ENCODE measurements at regions not wholly inside any gene's neighbourhood (a gene's known extent, or its start where the extent isn't known, plus 50 kb on each side); places are given as distances from the start of the nearest gene placed in this dataset.

DNA sequence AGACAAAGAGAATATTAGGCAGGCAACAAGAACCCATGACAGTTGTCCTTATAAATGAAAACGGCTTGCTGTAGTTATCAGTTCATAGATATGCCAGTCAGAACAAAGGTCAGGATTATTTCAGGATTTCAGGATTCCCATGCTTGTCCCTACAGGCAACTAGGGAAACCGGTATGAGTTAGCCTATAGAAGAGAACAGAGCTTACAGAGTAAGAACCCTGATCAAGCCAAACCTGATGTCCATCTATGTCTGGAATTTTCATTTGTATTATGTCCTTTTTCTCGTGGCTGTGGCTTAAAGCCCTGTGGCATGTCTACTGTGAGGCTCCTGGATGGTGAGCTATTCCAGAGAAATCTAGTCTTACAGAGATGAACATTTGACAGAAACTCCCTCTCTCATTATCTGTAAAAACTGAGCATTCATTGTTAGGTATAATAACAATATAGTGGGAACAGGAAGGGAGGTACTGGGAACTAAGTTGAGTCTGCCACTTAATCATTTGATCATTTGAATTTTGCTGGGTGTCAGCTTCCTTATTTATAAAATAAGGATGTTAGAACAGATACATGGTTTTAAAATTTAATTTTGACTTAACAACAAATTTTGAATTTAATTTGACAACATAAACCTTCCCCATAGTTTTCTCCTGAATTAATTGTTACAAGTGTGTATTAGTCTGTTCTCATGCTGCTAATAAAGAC is 129.5 kb upstream of the KLF3 start:
- TF ChIP-seq CTCF (IDR thresholded peaks at IDR 0.05): no peak
- no peak for TF ChIP-seq POLR2A (IDR thresholded peaks at IDR 0.05)
- no peak for TF ChIP-seq POLR2AphosphoS5 (IDR thresholded peaks at IDR 0.05)
- no peak for TF ChIP-seq EP300 (IDR thresholded peaks at IDR 0.05; ENCODE audit: low read depth)
